GM10266 (cell line): ENCODE measurements at regions not wholly inside any gene's neighbourhood (a gene's known extent, or its start where the extent isn't known, plus 50 kb on each side); places are given as distances from the start of the nearest gene placed in this dataset.

ENCODE experiments used
- DNase-seq: peaks from one replicate; pipeline ENCODE4 v3.0.0; 2012; ENCODE audit errors: extremely low spot score
- TF ChIP-seq, protein P1 (sequence below): IDR thresholded peaks from 2 replicates; pipeline ENCODE4 v1.5.1; 2012; ENCODE audit warnings: mild to moderate bottlenecking, low read depth; ENCODE audit not compliant: control insufficient read depth, insufficient read depth; ENCODE audit errors: missing control alignments

DNA sequence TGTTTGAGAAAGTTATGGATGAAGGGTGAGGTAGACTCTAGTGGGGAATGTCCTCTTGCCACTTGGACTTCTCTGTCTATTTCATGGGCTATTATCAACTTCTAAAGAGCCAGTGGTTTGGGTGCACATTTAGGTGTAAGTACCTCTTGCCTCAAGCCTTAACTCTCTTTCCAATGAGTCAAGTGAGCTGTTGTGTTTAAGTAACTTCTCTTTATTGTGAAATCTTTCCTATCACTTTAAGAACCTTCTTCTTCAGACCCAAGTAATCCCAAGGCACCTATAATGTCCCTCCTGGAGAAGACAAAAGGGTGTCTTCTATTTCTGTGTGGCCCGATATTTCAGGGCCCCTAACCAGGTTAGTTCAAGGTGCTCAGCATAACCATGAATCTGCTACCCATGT, 90.5 kb upstream of the VPREB1 start:
- DNase-seq: no peak
- TF ChIP-seq, protein P1, sequence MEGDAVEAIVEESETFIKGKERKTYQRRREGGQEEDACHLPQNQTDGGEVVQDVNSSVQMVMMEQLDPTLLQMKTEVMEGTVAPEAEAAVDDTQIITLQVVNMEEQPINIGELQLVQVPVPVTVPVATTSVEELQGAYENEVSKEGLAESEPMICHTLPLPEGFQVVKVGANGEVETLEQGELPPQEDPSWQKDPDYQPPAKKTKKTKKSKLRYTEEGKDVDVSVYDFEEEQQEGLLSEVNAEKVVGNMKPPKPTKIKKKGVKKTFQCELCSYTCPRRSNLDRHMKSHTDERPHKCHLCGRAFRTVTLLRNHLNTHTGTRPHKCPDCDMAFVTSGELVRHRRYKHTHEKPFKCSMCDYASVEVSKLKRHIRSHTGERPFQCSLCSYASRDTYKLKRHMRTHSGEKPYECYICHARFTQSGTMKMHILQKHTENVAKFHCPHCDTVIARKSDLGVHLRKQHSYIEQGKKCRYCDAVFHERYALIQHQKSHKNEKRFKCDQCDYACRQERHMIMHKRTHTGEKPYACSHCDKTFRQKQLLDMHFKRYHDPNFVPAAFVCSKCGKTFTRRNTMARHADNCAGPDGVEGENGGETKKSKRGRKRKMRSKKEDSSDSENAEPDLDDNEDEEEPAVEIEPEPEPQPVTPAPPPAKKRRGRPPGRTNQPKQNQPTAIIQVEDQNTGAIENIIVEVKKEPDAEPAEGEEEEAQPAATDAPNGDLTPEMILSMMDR: no peak

DNA sequence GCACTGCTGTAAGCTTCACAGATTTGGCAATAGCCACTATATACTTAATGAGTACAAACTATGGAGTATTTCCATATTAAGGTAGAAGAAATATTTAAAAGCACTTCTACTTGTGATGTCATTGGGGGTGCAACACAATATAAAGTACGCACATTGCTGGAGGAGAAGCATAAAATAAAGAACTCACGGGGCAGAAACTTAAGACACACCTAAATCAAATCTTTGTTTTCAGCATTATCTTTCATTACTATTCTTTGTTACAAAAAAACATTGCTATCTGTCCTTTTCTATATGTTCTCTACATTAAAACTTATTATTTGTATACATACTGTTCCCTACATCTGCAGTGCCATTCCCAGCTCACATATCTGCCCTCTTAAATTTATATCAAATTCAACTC, 93.3 kb upstream of the VPREB1 start:
- DNase-seq: no peak
- TF ChIP-seq, protein P1: no peak

DNA sequence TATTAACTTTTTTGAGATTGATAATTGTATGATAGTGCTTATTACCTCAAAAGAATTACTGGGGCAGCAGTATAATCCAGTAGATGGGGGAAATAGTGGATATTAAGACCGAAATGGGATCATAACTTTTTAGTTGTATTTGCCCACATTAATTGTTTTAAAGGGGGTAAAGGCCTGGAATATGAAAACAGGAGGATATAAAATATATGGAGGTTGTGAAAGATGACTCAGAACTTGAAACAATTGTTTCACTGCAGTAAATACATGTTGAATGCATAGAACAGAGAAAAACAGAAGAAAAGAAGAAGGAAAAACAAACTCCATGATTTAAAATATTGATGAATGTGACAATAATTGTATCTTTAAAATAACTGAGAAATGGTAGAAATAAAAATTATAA, 94.1 kb upstream of the VPREB1 start:
- DNase-seq: no peak
- TF ChIP-seq, protein P1: no peak

DNA sequence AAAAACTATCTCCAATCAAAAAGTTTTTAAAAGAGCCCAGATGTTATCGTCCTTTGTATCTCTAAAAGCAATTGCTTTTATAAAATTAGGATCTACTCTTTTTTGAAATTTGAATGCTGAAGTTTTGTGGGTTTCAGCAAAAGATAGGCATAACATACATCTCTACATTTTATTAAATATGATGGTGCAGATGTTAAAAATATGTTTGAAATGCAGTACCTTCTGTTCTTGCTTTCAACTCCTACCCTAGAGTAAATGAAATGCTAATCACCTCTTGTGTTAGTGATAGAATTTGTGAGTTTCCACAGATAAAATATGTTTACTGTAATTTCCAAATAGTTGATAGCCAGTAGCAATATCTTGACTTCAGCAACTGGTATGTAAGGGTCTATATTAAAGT, 95.7 kb upstream of the VPREB1 start:
- DNase-seq: no peak
- TF ChIP-seq, protein P1: no peak

DNA sequence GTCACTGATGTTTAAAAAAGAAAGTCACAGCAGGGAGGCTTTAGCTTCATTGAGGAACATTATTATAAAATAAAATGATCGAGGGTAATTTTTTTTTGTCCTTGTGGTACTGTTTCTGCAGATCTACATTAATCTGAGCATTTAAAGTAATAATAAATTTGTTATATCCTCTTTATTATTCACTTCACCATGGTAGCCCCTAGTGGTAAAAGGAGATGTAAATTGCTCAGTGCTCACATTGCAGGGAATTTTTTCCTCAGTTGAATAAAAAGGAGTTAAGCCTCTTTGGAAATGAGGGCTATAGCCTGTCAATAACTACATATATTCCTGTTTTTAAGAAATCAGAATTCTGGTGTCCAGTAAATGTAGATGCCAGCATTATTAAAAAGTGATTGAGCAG, 99.7 kb upstream of the VPREB1 start:
- no peak for DNase-seq
- TF ChIP-seq, protein P1: no peak

DNA sequence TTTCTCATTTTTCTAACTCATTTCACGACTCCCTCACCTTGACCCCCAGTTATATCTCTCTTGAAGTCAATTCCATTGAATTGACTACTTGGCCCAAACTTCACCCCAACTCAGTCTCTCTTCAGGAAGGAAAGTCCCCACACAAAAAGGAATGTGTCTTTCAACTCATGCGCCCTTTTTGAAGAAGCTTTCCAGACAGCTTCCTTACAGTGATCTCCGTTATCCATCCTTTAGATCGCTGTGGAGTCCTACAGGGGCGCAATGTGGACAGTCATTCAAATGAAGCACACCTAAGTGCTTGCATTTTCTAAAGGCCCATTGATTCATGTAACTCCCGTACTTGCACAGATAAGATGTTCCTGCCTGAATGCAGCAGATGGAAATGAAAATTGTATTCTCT, 101.1 kb upstream of the VPREB1 start:
- no peak for DNase-seq

DNA sequence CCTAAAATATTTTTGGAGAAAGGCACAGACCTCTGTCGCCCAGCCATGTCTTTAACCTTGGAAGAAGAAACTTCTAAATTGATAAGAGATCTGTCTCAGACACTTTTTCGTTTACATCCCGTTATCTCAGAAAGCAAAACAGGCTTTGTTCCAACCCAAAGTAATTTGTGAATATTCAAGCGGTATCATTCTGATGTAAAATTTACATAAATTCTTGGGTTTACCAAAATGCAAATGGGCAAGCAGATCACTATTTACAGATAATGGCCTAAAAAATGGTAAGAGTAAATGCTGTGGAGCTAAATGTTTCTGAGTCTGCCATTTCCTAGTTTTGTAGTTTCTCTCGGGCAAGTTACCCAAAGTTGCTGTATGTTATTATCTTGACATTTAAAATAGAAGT, 101.9 kb upstream of the VPREB1 start:
- DNase-seq: no peak
- TF ChIP-seq, protein P1: no peak

More for the DNA sequence above, 101.1 kb upstream of the VPREB1 start:
- TF ChIP-seq, protein P1: no peak
